ENCODE measurements at regions not wholly inside any gene's neighbourhood (a gene's known extent, or its start where the extent isn't known, plus 50 kb on each side); places are given as distances from the start of the nearest gene placed in this dataset.

DNA sequence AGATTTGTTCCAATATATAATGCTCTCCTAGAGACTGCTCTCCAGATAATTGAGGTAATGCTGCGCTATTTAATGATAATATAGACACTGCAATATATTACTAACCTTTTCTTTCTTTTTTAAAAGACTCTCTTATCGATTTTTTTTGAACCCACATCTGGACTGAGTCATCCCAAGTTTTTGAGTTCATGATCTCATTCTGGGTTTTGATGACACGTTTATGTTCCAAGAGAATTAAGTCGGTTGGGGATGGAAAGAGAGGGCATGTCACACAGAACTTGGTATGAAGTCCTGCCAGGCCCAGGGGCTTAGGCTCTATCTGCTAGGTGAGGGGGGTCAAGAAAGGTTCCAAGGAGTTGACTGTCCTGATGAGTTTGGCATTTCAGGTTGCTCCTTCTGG is 431.1 kb downstream of the MFSD1 start:
- Histone ChIP-seq H4K8ac (ENCODE audit: low read depth, low read length) (no peak overlapping the region), H2BK120ac (ENCODE audit: low read depth, low read length) (no peak overlapping the region), H2BK5ac (ENCODE audit: low read length) (no peak overlapping the region), H3K4me3 (ENCODE audit: low read length in 2 of 2) (no peak overlapping the region), H3K4me1 (ENCODE audit: control insufficient read depth in 2 of 2, insufficient read depth in 1 of 2, low read depth in 1 of 2, low read length in 2 of 2) (no peaks in the 10 kb centered on the region), H3K14ac (ENCODE audit: low read length) (no peak overlapping the region), H3K9ac (ENCODE audit: low read depth, low read length, poor library complexity) (no peak overlapping the region), H2AK5ac (ENCODE audit: low read depth, low read length) (no peak overlapping the region), H3K18ac (ENCODE audit: low read length) (no peak overlapping the region), H3K36me3 (replicated peaks in 1 of 2; ENCODE audit: control insufficient read depth in 2 of 2, insufficient read depth in 2 of 2, low read length in 2 of 2) (no peaks in the 10 kb centered on the region), H3K23ac (ENCODE audit: low read depth, low read length, poor library complexity) (no peak overlapping the region), H3K4me2 (ENCODE audit: insufficient read depth, low read length, poor library complexity, severe bottlenecking) (no peak overlapping the region), H3K27ac (replicated peaks; ENCODE audit: low read length) (no peak overlapping the region), H4K91ac (ENCODE audit: low read depth, low read length, poor library complexity) (no peak overlapping the region), H3K79me1 (ENCODE audit: low read depth, low read length) (no peaks in the 10 kb centered on the region), H3K4ac (ENCODE audit: low read length) (no peak overlapping the region), H3K9me3 (replicated peaks in 1 of 2; ENCODE audit: control insufficient read depth in 2 of 2, insufficient read depth in 1 of 2, low read depth in 1 of 2, low read length in 2 of 2) (no peaks in the 10 kb centered on the region), H2BK12ac (ENCODE audit: low read length) (no peak overlapping the region), H2AFZ (ENCODE audit: low read length) (no peak overlapping the region), H3K27me3 (ENCODE audit: control insufficient read depth in 3 of 3, insufficient read depth in 3 of 3, low read depth in 1 of 3, low read length in 3 of 3) (no peaks in the 10 kb centered on the region), H2BK15ac (ENCODE audit: low read length) (no peak overlapping the region)
- no peak for DNase-seq (ENCODE audit: low spot score)
- no CpG with 5 or more reads among the region's 4 CpGs for whole genome bisulfite sequencing, 2 donors (ENCODE audit: extremely low coverage in 2 of 2, insufficient read length in 2 of 2, insufficient replicate concordance in 1 of 2)

DNA sequence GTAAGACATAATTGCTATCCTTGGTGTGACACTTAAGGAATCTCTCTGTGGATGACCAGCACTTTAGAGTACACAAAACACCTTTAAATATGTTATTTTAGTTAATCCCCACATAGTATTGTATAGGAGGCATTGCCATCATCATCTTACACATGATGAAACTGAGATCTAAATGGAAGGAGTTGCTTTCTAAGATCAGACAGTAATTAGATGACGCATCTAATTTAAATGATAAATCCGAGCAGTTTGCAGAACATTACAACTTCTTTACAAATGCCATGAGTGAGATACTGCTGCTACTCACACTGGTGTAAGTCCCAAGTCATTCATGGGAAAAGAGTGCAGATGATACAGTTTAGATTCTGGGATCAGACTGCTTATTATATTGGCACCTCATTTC is 431.9 kb downstream of the MFSD1 start:
- Histone ChIP-seq H3K79me1 (ENCODE audit: low read depth, low read length) (no peaks in the 10 kb centered on the region), H4K91ac (ENCODE audit: low read depth, low read length, poor library complexity) (no peak overlapping the region), H3K4ac (ENCODE audit: low read length) (no peak overlapping the region), H2BK15ac (ENCODE audit: low read length) (no peak overlapping the region), H2BK5ac (ENCODE audit: low read length) (no peak overlapping the region), H3K14ac (ENCODE audit: low read length) (no peak overlapping the region), H3K27ac (replicated peaks; ENCODE audit: low read length) (no peak overlapping the region), H3K4me3 (ENCODE audit: low read length in 2 of 2) (no peak overlapping the region), H4K8ac (ENCODE audit: low read depth, low read length) (no peak overlapping the region), H2AK5ac (ENCODE audit: low read depth, low read length) (no peak overlapping the region), H2AFZ (ENCODE audit: low read length) (no peak overlapping the region), H3K36me3 (replicated peaks in 1 of 2; ENCODE audit: control insufficient read depth in 2 of 2, insufficient read depth in 2 of 2, low read length in 2 of 2) (no peaks in the 10 kb centered on the region), H3K9me3 (replicated peaks in 1 of 2; ENCODE audit: control insufficient read depth in 2 of 2, insufficient read depth in 1 of 2, low read depth in 1 of 2, low read length in 2 of 2) (no peaks in the 10 kb centered on the region), H2BK12ac (ENCODE audit: low read length) (no peak overlapping the region), H3K4me2 (ENCODE audit: insufficient read depth, low read length, poor library complexity, severe bottlenecking) (no peak overlapping the region), H3K4me1 (ENCODE audit: control insufficient read depth in 2 of 2, insufficient read depth in 1 of 2, low read depth in 1 of 2, low read length in 2 of 2) (no peaks in the 10 kb centered on the region), H3K23ac (ENCODE audit: low read depth, low read length, poor library complexity) (no peak overlapping the region), H3K27me3 (ENCODE audit: control insufficient read depth in 3 of 3, insufficient read depth in 3 of 3, low read depth in 1 of 3, low read length in 3 of 3) (no peaks in the 10 kb centered on the region), H2BK120ac (ENCODE audit: low read depth, low read length) (no peak overlapping the region), H3K18ac (ENCODE audit: low read length) (no peak overlapping the region), H3K9ac (ENCODE audit: low read depth, low read length, poor library complexity) (no peak overlapping the region)
- no peak for DNase-seq (ENCODE audit: low spot score)
- WGBS, 2 donors (ENCODE audit: extremely low coverage in 2 of 2, insufficient read length in 2 of 2, insufficient replicate concordance in 1 of 2) = no CpG with 5 or more reads among the region's 2 CpGs

DNA sequence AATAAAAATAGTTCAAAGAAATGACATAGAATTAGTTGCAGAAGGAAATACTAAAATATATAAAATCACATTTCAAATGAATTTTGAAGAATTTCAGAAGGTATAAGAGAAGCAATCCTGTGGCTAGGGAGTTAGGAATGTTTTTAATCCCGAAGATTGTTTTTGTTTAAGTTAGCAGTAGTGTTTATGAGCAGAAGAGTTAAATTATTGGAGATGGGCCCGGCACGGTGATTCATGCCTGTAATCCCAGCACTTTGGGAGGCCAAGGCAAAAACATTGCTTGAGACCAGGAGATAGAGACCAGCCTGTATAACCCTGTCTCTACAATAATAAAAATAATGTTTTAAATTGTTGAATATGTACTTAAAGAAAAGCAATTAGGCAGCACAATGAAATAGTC is 432.5 kb downstream of the MFSD1 start:
- Histone ChIP-seq H3K4me2 (ENCODE audit: insufficient read depth, low read length, poor library complexity, severe bottlenecking) (no peak overlapping the region), H3K79me1 (ENCODE audit: low read depth, low read length) (no peaks in the 10 kb centered on the region), H3K27me3 (ENCODE audit: control insufficient read depth in 3 of 3, insufficient read depth in 3 of 3, low read depth in 1 of 3, low read length in 3 of 3) (no peaks in the 10 kb centered on the region), H3K4ac (ENCODE audit: low read length) (no peak overlapping the region), H3K23ac (ENCODE audit: low read depth, low read length, poor library complexity) (no peak overlapping the region), H4K91ac (ENCODE audit: low read depth, low read length, poor library complexity) (no peak overlapping the region), H3K4me1 (ENCODE audit: control insufficient read depth in 2 of 2, insufficient read depth in 1 of 2, low read depth in 1 of 2, low read length in 2 of 2) (no peaks in the 10 kb centered on the region), H2BK5ac (ENCODE audit: low read length) (no peak overlapping the region), H2BK120ac (ENCODE audit: low read depth, low read length) (no peak overlapping the region), H2AFZ (ENCODE audit: low read length) (no peak overlapping the region), H3K18ac (ENCODE audit: low read length) (no peak overlapping the region), H3K36me3 (replicated peaks in 1 of 2; ENCODE audit: control insufficient read depth in 2 of 2, insufficient read depth in 2 of 2, low read length in 2 of 2) (no peaks in the 10 kb centered on the region), H2AK5ac (ENCODE audit: low read depth, low read length) (no peak overlapping the region), H2BK12ac (ENCODE audit: low read length) (no peak overlapping the region), H4K8ac (ENCODE audit: low read depth, low read length) (no peak overlapping the region), H3K27ac (replicated peaks; ENCODE audit: low read length) (no peak overlapping the region), H3K4me3 (ENCODE audit: low read length in 2 of 2) (no peak overlapping the region), H3K14ac (ENCODE audit: low read length) (no peak overlapping the region), H3K9ac (ENCODE audit: low read depth, low read length, poor library complexity) (no peak overlapping the region), H3K9me3 (replicated peaks in 1 of 2; ENCODE audit: control insufficient read depth in 2 of 2, insufficient read depth in 1 of 2, low read depth in 1 of 2, low read length in 2 of 2) (no peaks in the 10 kb centered on the region), H2BK15ac (ENCODE audit: low read length) (no peak overlapping the region)
- DNase-seq (ENCODE audit: low spot score) = no peak
- no CpG with 5 or more reads among the region's 3 CpGs for WGBS, 2 donors (ENCODE audit: extremely low coverage in 2 of 2, insufficient read length in 2 of 2, insufficient replicate concordance in 1 of 2)

DNA sequence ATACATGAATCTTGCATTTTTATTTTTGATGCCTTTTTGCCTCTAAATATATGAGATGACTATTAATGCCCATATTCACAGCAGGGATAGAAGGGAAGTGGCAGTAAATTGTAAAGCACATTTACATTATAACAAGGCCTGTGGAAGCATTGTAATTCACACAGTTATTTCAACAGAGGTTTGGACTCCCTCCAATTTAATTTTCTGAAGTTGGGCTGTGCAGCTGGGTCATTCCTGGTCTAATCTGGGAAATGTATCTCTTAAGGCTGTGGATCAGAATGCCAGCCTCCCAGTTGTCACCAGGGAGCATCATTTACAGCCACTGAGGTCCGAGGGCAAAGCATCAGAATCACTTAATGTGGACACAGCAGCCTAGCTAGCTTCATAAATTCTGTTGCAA is 434.5 kb downstream of the MFSD1 start:
- Histone ChIP-seq H3K27ac (replicated peaks; ENCODE audit: low read length) (no peak overlapping the region), H3K14ac (ENCODE audit: low read length) (no peak overlapping the region), H2AFZ (ENCODE audit: low read length) (no peak overlapping the region), H3K9me3 (replicated peaks in 1 of 2; ENCODE audit: control insufficient read depth in 2 of 2, insufficient read depth in 1 of 2, low read depth in 1 of 2, low read length in 2 of 2) (no peaks in the 10 kb centered on the region), H3K9ac (ENCODE audit: low read depth, low read length, poor library complexity) (no peak overlapping the region), H3K23ac (ENCODE audit: low read depth, low read length, poor library complexity) (no peak overlapping the region), H3K36me3 (replicated peaks in 1 of 2; ENCODE audit: control insufficient read depth in 2 of 2, insufficient read depth in 2 of 2, low read length in 2 of 2) (no peaks in the 10 kb centered on the region), H3K18ac (ENCODE audit: low read length) (no peak overlapping the region), H3K4me1 (ENCODE audit: control insufficient read depth in 2 of 2, insufficient read depth in 1 of 2, low read depth in 1 of 2, low read length in 2 of 2) (no peaks in the 10 kb centered on the region), H2BK15ac (ENCODE audit: low read length) (no peak overlapping the region), H4K91ac (ENCODE audit: low read depth, low read length, poor library complexity) (no peak overlapping the region), H3K27me3 (ENCODE audit: control insufficient read depth in 3 of 3, insufficient read depth in 3 of 3, low read depth in 1 of 3, low read length in 3 of 3) (no peaks in the 10 kb centered on the region), H2AK5ac (ENCODE audit: low read depth, low read length) (no peak overlapping the region), H2BK120ac (ENCODE audit: low read depth, low read length) (no peak overlapping the region), H4K8ac (ENCODE audit: low read depth, low read length) (no peak overlapping the region), H2BK5ac (ENCODE audit: low read length) (no peak overlapping the region), H3K4me3 (ENCODE audit: low read length in 2 of 2) (no peak overlapping the region), H3K79me1 (ENCODE audit: low read depth, low read length) (no peaks in the 10 kb centered on the region), H2BK12ac (ENCODE audit: low read length) (no peak overlapping the region), H3K4me2 (ENCODE audit: insufficient read depth, low read length, poor library complexity, severe bottlenecking) (no peak overlapping the region), H3K4ac (ENCODE audit: low read length) (no peak overlapping the region)
- DNase-seq (ENCODE audit: low spot score) = no peak
- no CpG with 5 or more reads among the region's 1 CpG for WGBS, 2 donors (ENCODE audit: extremely low coverage in 2 of 2, insufficient read length in 2 of 2, insufficient replicate concordance in 1 of 2)

All from neuronal stem cell (in vitro differentiated cells).